ENCODE measurements at regions not wholly inside any gene's neighbourhood (a gene's known extent, or its start where the extent isn't known, plus 50 kb on each side); places are given as distances from the start of the nearest gene placed in this dataset.
"Not testable (repeated sequence)": the region's sequence is repeated elsewhere in the genome, so short reads cannot be mapped to it uniquely, and the experiment has no call there.

GRCh38 chr3:75611724-75612460, 52.2 kb upstream of the FRG2C start:
- not testable (repeated sequence) for DNase-seq
